ENCODE measurements at regions not wholly inside any gene's neighbourhood (a gene's known extent, or its start where the extent isn't known, plus 50 kb on each side); places are given as distances from the start of the nearest gene placed in this dataset.

DNA sequence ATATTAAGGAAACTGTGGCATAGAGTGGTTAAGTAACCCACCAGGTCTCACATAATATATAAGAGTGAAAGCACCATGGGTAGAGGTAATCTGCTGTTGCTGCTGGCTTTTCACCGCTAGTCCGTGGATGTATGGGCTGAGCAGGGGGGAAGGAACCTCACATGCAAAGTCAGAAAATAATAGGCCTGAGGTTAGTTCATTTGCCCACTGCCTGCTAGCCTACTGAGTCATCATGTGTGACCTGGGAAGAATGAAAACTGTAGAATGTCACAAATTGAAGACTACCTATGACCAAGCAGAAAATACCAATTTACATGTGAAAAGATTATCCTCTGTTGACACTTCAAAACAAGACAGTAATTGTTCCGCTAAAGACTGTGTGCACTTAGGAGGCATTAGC, 560.1 kb upstream of the FAT3 start:
- TF ChIP-seq CTCF (IDR thresholded peaks at IDR 0.05; ENCODE audit: poor library complexity) (no peak), EZH2 (IDR thresholded peaks at IDR 0.05; ENCODE audit: borderline replicate concordance) (no peak)

All from hepatocyte (in vitro differentiated cells).